LNCAP (cell line): ENCODE measurements at regions not wholly inside any gene's neighbourhood (a gene's known extent, or its start where the extent isn't known, plus 50 kb on each side); places are given as distances from the start of the nearest gene placed in this dataset.

Experiments
- CTCF ChIP-seq: fragments of 450-650 bp; IDR thresholded peaks from 2 replicates; pipeline ENCODE4 v1.5.1; 2017; ENCODE audit warnings: mild to moderate bottlenecking

DNA sequence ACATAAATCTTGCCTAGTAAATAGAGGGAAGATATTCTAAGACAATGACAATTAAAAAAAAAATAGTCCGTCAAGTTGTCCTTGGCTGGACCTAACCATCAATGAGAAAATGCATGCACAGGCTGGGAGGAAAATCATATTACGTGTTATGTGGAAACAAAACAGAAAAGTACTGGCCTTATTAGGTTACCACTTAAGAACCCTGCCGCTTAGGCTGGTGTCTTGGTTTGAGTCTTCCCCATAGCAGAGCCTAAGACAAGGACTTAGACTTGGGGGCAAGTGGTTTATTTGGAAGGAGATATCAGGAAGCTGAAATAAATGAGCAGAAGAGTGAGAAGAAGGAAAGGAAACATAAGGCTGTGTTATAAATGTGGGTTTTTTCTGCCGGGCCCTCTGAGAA is 186.4 kb downstream of the MRPL39 start:
- TF ChIP-seq CTCF: no peak

GRCh38 chr21:25416669-25417068 is 190.6 kb downstream of the MRPL39 start:
- no peak for TF ChIP-seq CTCF

GRCh38 chr21:25412100-25412499 is 195.2 kb downstream of the MRPL39 start:
- no peak for TF ChIP-seq CTCF

GRCh38 chr21:25409978-25410377 is 197.3 kb downstream of the MRPL39 start:
- no peak for TF ChIP-seq CTCF

GRCh38 chr21:25408666-25409065 is 198.6 kb downstream of the MRPL39 start:
- no peak for TF ChIP-seq CTCF

DNA sequence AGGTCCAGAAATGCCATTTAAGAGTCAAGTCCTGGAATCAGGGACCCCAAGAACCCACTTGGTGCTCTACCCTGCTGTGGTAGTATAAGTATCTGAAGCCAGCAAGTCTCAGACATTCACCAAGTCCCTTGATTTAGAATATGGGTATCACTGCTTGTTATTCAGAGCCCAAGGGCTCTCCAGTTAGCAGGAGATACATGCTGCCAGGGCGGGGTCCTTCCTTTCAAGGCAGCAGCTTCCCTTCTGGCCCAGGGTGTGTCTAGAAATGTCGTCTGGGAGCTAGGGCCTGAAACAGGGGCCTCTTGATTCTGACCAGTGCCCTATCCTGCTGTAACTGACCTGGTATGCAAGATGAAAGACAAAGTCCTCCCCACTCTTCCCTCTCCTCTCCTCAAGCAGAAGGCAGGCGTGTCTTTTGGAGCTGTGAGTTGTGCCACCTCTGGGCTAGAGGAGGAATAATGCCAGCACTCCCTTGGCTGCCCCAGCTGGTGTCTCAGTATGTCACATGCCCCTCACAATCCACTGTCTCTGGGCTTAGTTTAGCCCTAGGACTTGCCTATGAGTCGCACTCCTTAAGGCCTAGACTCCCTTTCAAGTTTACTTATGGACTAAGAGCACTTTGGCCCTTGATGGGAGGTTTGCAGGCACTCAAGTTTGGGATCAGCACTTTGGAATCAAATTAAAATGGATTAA is 200.2 kb downstream of the MRPL39 start:
- no peak for TF ChIP-seq CTCF

DNA sequence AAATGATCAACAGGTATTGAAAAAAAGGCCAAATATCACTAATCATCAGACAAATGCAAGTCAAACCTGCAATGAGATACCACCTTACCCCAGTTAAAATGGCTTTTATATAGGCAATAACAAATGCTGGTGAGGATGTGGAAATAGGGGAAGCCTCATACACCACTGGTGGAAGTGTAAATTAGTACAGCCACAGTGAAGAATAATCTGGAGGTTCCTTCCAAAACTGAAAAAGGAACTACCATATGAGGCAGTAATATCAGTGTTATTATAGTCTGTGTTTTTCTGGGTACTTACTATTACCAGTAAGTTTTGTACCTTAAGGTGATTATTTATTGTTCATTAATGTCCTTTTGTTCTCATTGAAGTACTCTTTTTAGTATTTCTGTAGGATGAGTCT is 201.3 kb downstream of the MRPL39 start:
- TF ChIP-seq CTCF: no peak
